Suppressor macrophage treated with lipopolysaccharide for 4 hours (primary cell): ENCODE measurements at regions not wholly inside any gene's neighbourhood (a gene's known extent, or its start where the extent isn't known, plus 50 kb on each side); places are given as distances from the start of the nearest gene placed in this dataset.

Experiments used
- DNase-seq: peaks from one replicate; pipeline ENCODE4 v3.0.0-alpha.2; 2020

GRCh38 chr2:43084699-43085091, 141.7 kb downstream of the ZFP36L2 start:
- DNase-seq = no peak

- peak; percentile 81 for DNase-seq
Observed at GRCh38 chr2:43083710-43084698, 142.4 kb downstream of the ZFP36L2 start.

- no peak for DNase-seq
Observed at GRCh38 chr2:43082903-43083677, 143.3 kb downstream of the ZFP36L2 start.

- peak; percentile 57 for DNase-seq
Observed at GRCh38 chr2:43082111-43082894, 144.1 kb downstream of the ZFP36L2 start.

GRCh38 chr2:43081131-43081765, 145.2 kb downstream of the ZFP36L2 start:
- DNase-seq = no peak

GRCh38 chr2:43080571-43081021, 145.8 kb downstream of the ZFP36L2 start:
- DNase-seq = no peak

DNA sequence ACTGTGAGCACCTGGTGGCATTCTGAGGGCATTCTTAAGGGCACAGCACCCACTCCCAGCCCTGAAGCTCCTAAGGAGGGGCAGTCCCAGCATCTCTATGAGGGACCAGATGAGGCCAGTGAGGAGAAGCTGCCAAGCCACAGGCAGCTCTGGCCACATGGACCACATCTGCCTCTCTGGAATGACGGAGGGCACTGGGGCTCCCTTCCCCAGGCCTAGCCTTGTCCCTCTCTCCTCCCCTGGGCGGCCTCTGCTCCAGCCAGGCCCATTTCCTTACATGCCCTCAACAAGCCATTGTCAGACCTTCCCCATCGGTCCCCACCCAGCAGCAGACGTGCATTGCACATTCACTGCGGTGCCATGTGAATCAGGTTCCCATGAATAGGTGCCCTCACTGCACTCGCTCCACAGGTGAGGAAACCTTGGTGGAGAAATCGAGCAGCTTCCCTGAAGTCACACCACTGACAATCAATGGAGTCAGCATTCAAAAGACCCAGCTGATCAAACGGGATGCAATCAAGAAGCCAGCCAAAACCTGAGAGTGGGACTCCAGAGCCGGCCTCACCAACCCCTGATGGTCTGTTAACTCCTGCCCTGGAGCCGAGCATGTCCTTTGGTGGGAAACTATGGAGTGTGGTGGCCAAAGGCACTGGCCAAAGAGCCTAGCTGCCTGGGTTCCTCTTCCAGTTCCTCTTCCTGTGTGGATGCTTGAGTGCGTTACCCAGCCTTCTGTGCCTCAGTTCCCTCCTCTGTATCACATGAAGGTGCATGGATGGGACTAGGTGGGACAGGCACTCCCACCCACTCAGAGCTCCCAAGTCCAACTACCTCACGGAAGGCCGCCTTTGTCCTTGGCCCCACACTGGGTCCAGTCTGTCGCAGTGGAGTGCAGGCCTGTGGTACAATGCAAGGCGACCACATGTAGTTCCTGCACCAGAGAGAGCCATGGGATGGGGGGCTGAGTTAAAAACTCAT, 147.3 kb downstream of the ZFP36L2 start:
- DNase-seq = no peak

DNA sequence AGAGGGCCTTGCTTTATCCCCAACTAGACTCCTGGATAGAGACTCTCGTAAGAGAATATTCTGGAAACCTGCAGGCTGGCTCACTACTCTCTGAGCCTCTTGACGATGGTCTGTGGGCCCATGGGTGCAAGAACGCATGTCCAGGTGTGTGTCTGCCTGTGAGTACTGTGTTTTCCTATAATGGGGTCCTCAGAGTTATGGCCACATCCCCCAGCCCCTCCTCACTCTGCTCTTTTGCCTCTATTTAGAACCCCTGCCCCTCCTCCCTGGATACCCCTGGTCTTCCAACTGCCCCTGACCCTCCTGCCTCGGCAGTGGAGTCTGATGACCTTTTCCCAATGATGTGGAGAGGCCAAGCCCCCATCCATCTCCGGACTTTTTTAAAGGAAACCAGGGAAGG, 148.1 kb downstream of the ZFP36L2 start:
- no peak for DNase-seq

DNA sequence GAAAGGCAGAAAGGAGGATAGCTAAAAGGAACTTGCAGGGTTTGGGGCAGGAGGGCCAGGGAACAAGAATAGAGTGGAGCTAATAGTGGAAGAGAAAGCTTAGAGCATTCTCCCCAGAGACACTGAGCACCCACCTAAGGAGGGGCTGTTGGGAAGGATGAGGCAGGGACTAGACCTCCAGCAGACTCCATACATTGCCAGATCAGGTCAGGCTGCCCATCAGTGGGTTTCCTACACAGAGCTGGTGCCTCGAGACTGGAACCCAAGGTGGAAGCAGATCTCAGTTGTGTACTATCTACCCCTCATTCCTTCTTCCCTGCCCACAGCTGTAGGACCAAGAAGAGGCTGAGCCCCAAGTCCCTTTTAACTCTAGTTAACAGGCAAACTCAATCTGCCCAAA, 148.5 kb downstream of the ZFP36L2 start:
- no peak for DNase-seq

GRCh38 chr2:43076676-43077075, 149.7 kb downstream of the ZFP36L2 start:
- no peak for DNase-seq

- no peak for DNase-seq
Observed at GRCh38 chr2:43075811-43076585, 150.4 kb downstream of the ZFP36L2 start.

GRCh38 chr2:43075054-43075593, 151.3 kb downstream of the ZFP36L2 start:
- DNase-seq = no peak

GRCh38 chr2:43074592-43075053, 151.8 kb downstream of the ZFP36L2 start:
- DNase-seq = no peak

DNA sequence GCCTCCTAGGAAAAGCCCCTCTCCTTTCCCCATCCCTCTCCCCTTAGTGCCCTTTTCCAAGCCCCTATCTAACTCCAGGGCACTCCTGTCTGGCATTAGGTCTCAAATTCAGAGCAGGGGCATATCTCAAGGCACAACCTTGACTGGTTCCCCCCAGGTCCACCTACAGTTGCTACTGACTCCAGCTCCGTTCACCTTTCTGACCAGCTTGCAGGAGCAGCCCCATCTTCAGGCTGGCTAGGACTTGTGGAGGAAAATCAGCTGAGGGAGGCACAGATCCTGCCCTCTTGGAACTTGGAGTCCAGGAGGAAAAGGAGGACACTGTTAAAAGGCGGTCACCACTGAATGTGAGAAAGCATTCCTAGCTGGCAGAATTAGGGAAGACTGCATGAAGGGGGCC, 152.4 kb downstream of the ZFP36L2 start:
- DNase-seq = no peak

DNA sequence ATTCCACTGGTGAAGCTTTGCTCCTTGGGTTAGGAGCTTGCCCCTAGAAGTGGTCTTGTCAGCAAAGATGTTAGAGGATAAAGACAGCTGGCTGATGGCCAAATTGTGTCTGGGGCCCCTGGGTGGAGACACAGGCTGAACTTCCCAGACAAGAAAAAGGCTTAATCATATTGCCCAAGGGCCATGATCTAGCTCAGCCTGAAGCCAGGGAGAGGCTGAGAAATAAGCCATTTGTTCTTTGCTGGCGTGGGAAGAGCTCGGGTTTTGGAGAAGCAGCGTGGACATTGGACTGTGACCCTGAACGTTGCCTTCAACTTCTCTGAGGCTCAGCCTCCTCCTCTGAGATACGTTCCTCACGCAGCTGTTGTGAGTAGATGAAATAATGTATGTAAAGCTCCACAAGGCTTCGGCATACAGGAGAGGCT, 153.0 kb downstream of the ZFP36L2 start:
- peak; percentile 26 for DNase-seq

- DNase-seq = no peak
Observed at GRCh38 chr2:43071599-43072550, 154.5 kb downstream of the ZFP36L2 start.

DNA sequence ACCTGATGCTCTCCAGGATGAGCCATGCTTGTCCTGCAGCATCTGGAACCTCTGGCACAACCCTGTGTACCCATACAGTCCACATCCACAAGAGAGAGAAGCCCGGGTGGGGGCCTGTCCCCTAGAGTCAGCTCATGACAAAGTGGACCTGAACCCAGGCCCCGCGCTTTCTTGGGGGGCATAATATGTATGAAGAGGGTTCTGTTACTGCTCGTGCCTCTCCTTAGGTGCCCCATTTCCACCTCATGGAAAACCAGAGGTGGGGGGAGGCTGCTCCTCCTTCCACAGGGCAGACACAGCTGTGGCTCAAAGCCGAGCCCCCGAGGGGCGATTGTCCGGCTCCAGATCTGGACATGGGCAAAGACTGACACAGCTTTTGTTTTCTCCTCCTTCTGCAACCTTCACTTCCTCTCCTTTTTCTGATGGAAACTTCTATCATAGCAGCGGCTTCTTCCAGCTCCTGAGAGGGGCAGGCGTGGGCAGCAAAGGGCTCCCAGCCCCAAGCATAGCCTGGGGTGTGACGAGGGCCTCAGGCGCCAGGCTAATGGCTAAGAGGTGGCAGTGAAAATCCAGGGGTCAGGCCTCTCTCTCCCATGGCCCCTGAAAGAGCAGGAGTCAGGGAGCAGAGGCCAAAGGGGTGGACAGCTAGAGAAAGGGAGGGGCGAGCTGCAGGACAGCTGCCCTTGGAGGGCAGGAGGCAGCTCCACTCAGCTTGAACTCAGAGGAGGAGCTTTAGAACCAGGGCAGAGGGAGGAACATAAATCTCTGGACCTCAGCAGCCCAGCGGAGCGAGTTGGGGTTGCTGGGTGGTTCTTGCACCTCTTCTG, 155.5 kb downstream of the ZFP36L2 start:
- DNase-seq = no peak

GRCh38 chr2:43070030-43070429, 156.4 kb downstream of the ZFP36L2 start:
- no peak for DNase-seq
